Neuronal stem cell (in vitro differentiated cells): ENCODE measurements at regions not wholly inside any gene's neighbourhood (a gene's known extent, or its start where the extent isn't known, plus 50 kb on each side); places are given as distances from the start of the nearest gene placed in this dataset.

Source experiments
- DNase-seq: peaks from one replicate; pipeline ENCODE4 v3.0.0-alpha.2; 2013; ENCODE audit warnings: low spot score
- H2AFZ ChIP-seq: one replicate; pipeline ENCODE4 v1.6.1; 2013; ENCODE audit warnings: mild to moderate bottlenecking, low read length, inconsistent platforms
- H2AK5ac ChIP-seq: 2 replicates; pipeline ENCODE4 v1.6.1; 2013; ENCODE audit warnings: low read depth, mild to moderate bottlenecking, inconsistent platforms, low read length, moderate library complexity, mixed read lengths
- H2BK120ac ChIP-seq: 2 replicates; pipeline ENCODE4 v1.6.1; 2013; ENCODE audit warnings: low read depth, mild to moderate bottlenecking, inconsistent platforms, low read length, moderate library complexity, mixed read lengths
- H2BK12ac ChIP-seq: one replicate; pipeline ENCODE4 v1.6.1; 2013; ENCODE audit warnings: low read length, inconsistent platforms
- H2BK15ac ChIP-seq: 2 replicates; pipeline ENCODE4 v1.6.1; 2013; ENCODE audit warnings: mild to moderate bottlenecking, low read length, inconsistent platforms, mixed read lengths
- H2BK5ac ChIP-seq: one replicate; pipeline ENCODE4 v1.6.1; 2013; ENCODE audit warnings: inconsistent platforms, mild to moderate bottlenecking, low read length, moderate library complexity
- H3K14ac ChIP-seq: one replicate; pipeline ENCODE4 v1.6.1; 2013; ENCODE audit warnings: low read length, inconsistent platforms
- H3K18ac ChIP-seq: 2 replicates; pipeline ENCODE4 v1.6.1; 2013; ENCODE audit warnings: low read length, inconsistent platforms
- H3K23ac ChIP-seq: 2 replicates; pipeline ENCODE4 v1.6.1; 2013; ENCODE audit warnings: low read depth, mild to moderate bottlenecking, mixed read lengths, low read length, inconsistent platforms; ENCODE audit not compliant: poor library complexity
- H3K27ac ChIP-seq: replicated peaks from 3 replicates; pipeline ENCODE4 v1.5.1; 2013; ENCODE audit warnings: low read length, inconsistent platforms
- H3K27me3 ChIP-seq, 3 experiments: 2 replicates each; pipeline ENCODE4 v1.6.1; 2013; ENCODE audit warnings: low read length in 3 of 3, mild to moderate bottlenecking in 2 of 3, inconsistent platforms in 1 of 3, low read depth in 1 of 3, mixed read lengths in 1 of 3, moderate library complexity in 1 of 3; ENCODE audit not compliant: control insufficient read depth in 3 of 3, insufficient read depth in 3 of 3
- H3K36me3 ChIP-seq, 2 donors: replicated peaks in 1 of 2; 2 replicates each; pipeline ENCODE4 v1.6.1; 2013; ENCODE audit warnings: low read length in 2 of 2; ENCODE audit not compliant: control insufficient read depth in 2 of 2, insufficient read depth in 2 of 2
- H3K4ac ChIP-seq: 2 replicates; pipeline ENCODE4 v1.6.1; 2013; ENCODE audit warnings: inconsistent platforms, mild to moderate bottlenecking, low read length, moderate library complexity
- H3K4me1 ChIP-seq, 2 donors: 1 replicate in 1 of 2; 2 replicates in 1 of 2; pipeline ENCODE4 v1.6.1; 2013; ENCODE audit warnings: low read length in 2 of 2, low read depth in 1 of 2; ENCODE audit not compliant: control insufficient read depth in 2 of 2, insufficient read depth in 1 of 2
- H3K4me2 ChIP-seq: one replicate; pipeline ENCODE4 v1.6.1; 2013; ENCODE audit warnings: mild to moderate bottlenecking, low read length, inconsistent platforms; ENCODE audit not compliant: insufficient read depth, poor library complexity, severe bottlenecking
- H3K4me3 ChIP-seq, 2 donors: 2 replicates each; pipeline ENCODE4 v1.5.1; 2013; ENCODE audit warnings: low read length in 2 of 2, mild to moderate bottlenecking in 2 of 2, inconsistent platforms in 1 of 2, moderate library complexity in 1 of 2
- H3K79me1 ChIP-seq: one replicate; pipeline ENCODE4 v1.6.1; 2013; ENCODE audit warnings: low read depth, mild to moderate bottlenecking, inconsistent platforms, low read length, moderate library complexity
- H3K9ac ChIP-seq: one replicate; pipeline ENCODE4 v1.6.1; 2013; ENCODE audit warnings: mild to moderate bottlenecking, low read depth, low read length, inconsistent platforms; ENCODE audit not compliant: poor library complexity
- H3K9me3 ChIP-seq, 2 donors: replicated peaks in 1 of 2; 2 replicates each; pipeline versions ENCODE3 to v1.6.1; 2013; ENCODE audit warnings: low read length in 2 of 2, mild to moderate bottlenecking in 2 of 2, inconsistent platforms in 1 of 2, low read depth in 1 of 2, mixed read lengths in 1 of 2, moderate library complexity in 1 of 2; ENCODE audit not compliant: control insufficient read depth in 2 of 2, insufficient read depth in 1 of 2
- H4K8ac ChIP-seq: one replicate; pipeline ENCODE4 v1.6.1; 2013; ENCODE audit warnings: low read depth, mild to moderate bottlenecking, inconsistent platforms, low read length, moderate library complexity
- H4K91ac ChIP-seq: one replicate; pipeline ENCODE4 v1.6.1; 2013; ENCODE audit warnings: low read length, low read depth, mild to moderate bottlenecking, inconsistent platforms; ENCODE audit not compliant: poor library complexity
- WGBS, 2 donors: extraction: QIAGEN DNeasy Blood & Tissue Kit; methylation state at CpG; one replicate each; pipeline ENCODE4 v1.1.7; 2013; ENCODE audit warnings: missing lambda C conversion rate in 2 of 2, mixed read lengths in 1 of 2; ENCODE audit not compliant: insufficient read length in 2 of 2, insufficient replicate concordance in 1 of 2; ENCODE audit errors: extremely low coverage in 2 of 2; 5-methylcytosine and 5-hydroxymethylcytosine counted together

GRCh38 chr9:28563291-28563934 is 990.1 kb upstream of the C9orf72 start:
- no peaks in the 10 kb centered on the region for H3K4me1 ChIP-seq
- no peaks in the 10 kb centered on the region for H3K9me3 ChIP-seq
- no peak overlapping the region for H3K27ac ChIP-seq
- no peak overlapping the region for H2AK5ac ChIP-seq
- H4K8ac ChIP-seq: no peak overlapping the region
- H3K79me1 ChIP-seq: no peaks in the 10 kb centered on the region
- H2BK120ac ChIP-seq: no peak overlapping the region
- H3K36me3 ChIP-seq: no peaks in the 10 kb centered on the region
- H3K14ac ChIP-seq: no peak overlapping the region
- H4K91ac ChIP-seq: no peak overlapping the region
- H3K18ac ChIP-seq: no peak overlapping the region
- H2BK12ac ChIP-seq: no peak overlapping the region
- no peaks in the 10 kb centered on the region for H3K27me3 ChIP-seq
- WGBS, 2 donors: no CpG with 5 or more reads among the region's 7 CpGs
- no peak overlapping the region for H2AFZ ChIP-seq
- no peak overlapping the region for H3K4me3 ChIP-seq
- H3K4ac ChIP-seq: no peak overlapping the region
- H2BK15ac ChIP-seq: no peak overlapping the region
- no peak overlapping the region for H3K9ac ChIP-seq
- H2BK5ac ChIP-seq: no peak overlapping the region
- no peak overlapping the region for H3K23ac ChIP-seq
- DNase-seq: no peak
- no peak overlapping the region for H3K4me2 ChIP-seq

DNA sequence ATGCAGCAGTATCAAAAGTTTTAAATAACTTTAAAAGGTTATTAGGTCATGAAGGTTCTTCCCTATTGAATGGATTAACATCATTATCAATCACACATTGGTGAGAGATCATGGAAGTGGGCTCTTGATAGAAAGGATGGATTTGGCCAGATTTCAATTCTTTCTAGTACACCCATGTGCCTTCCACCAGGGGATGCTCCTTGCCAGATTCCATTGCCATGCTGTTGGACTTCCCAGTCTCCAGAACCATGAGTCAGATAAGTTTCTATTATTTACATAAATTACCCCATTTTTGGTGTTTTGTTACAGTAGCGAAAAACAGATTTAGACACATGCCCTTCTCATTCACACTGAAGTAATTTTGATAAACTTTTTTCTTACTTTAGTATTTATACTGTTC is 1010.6 kb upstream of the C9orf72 start:
- H3K18ac ChIP-seq: no peak overlapping the region
- no peaks in the 10 kb centered on the region for H3K4me1 ChIP-seq
- no peak overlapping the region for H4K91ac ChIP-seq
- no peak overlapping the region for H3K4ac ChIP-seq
- no peak overlapping the region for H2BK5ac ChIP-seq
- H4K8ac ChIP-seq: no peak overlapping the region
- no peak overlapping the region for H2BK15ac ChIP-seq
- H2AK5ac ChIP-seq: no peak overlapping the region
- H3K36me3 ChIP-seq: no peaks in the 10 kb centered on the region
- no peaks in the 10 kb centered on the region for H3K79me1 ChIP-seq
- DNase-seq: no peak
- WGBS, 2 donors: no CpG with 5 or more reads among the region's 1 CpG
- H3K9ac ChIP-seq: no peak overlapping the region
- no peaks in the 10 kb centered on the region for H3K27me3 ChIP-seq
- no peak overlapping the region for H2AFZ ChIP-seq
- H3K4me2 ChIP-seq: no peak overlapping the region
- no peak overlapping the region for H3K4me3 ChIP-seq
- H3K9me3 ChIP-seq: peaks cover 0 to 6% of the 10 kb centered on the region in 2 donors
- no peak overlapping the region for H2BK12ac ChIP-seq
- no peak overlapping the region for H2BK120ac ChIP-seq
- no peak overlapping the region for H3K23ac ChIP-seq
- H3K27ac ChIP-seq: no peak overlapping the region
- H3K14ac ChIP-seq: no peak overlapping the region

DNA sequence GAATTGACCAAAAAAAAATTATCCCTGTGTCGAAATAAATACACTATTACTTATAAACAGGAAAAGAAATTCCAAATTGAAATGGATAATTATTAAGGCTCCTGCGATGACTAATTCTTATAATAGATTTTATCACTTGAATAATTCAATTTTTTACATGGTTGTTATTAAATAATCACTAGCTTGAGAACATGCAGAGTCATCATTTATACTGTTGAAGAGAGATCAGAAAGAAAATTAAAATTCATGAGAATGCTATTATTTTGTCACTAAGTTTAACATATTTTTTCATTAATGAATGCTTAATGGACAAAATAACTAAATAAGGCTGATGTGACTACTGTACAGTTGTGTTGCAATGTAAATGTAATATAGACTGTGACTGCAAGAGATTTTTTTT is 1011.3 kb upstream of the C9orf72 start:
- Histone ChIP-seq H2AK5ac (no peak overlapping the region), H3K27ac (no peak overlapping the region), H3K36me3 (no peaks in the 10 kb centered on the region), H3K4me1 (no peaks in the 10 kb centered on the region), H3K79me1 (no peaks in the 10 kb centered on the region), H3K27me3 (no peaks in the 10 kb centered on the region), H3K14ac (no peak overlapping the region), H3K18ac (no peak overlapping the region), H3K4ac (no peak overlapping the region), H2BK15ac (no peak overlapping the region), H3K4me3 (no peak overlapping the region), H3K9ac (no peak overlapping the region), H3K9me3 (peaks cover 0 to 6% of the 10 kb centered on the region in 2 donors), H2BK120ac (no peak overlapping the region), H3K4me2 (no peak overlapping the region), H2BK5ac (no peak overlapping the region), H4K91ac (no peak overlapping the region), H2AFZ (no peak overlapping the region), H3K23ac (no peak overlapping the region), H2BK12ac (no peak overlapping the region), H4K8ac (no peak overlapping the region)
- WGBS, 2 donors: no CpG with 5 or more reads among the region's 2 CpGs
- no peak for DNase-seq

DNA sequence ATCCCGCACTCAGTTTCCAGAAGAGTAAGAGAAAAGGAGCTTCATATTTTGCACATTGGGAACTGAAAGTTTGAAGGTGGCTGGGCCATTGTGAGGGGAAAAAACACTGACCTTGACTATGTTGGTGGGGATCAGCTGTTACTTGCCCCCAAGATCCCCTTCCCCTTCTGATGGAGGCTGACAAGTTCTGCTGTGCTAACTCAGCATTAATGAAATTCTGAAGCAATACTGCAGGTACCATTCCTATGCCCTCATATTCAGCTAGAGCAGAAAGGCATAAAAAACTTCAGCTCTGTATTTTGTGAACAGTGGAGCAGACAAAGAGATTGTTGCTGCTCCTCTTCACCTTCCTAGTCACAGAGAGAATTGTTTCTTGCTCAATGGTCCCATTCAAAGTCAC is 1013.8 kb upstream of the C9orf72 start:
- no CpG with 5 or more reads among the region's 1 CpG for WGBS, 2 donors
- no peak for DNase-seq
- H3K9me3 ChIP-seq: peaks cover 0 to 6% of the 10 kb centered on the region in 2 donors
- H2BK12ac ChIP-seq: no peak overlapping the region
- no peak overlapping the region for H3K23ac ChIP-seq
- no peak overlapping the region for H3K14ac ChIP-seq
- no peak overlapping the region for H2AFZ ChIP-seq
- H3K27me3 ChIP-seq: no peaks in the 10 kb centered on the region
- H3K4me3 ChIP-seq: no peak overlapping the region
- H2BK120ac ChIP-seq: no peak overlapping the region
- no peak overlapping the region for H3K4ac ChIP-seq
- no peaks in the 10 kb centered on the region for H3K36me3 ChIP-seq
- no peak overlapping the region for H2BK15ac ChIP-seq
- H3K4me2 ChIP-seq: no peak overlapping the region
- no peaks in the 10 kb centered on the region for H3K4me1 ChIP-seq
- no peak overlapping the region for H4K91ac ChIP-seq
- no peak overlapping the region for H2BK5ac ChIP-seq
- no peak overlapping the region for H3K27ac ChIP-seq
- H4K8ac ChIP-seq: no peak overlapping the region
- H3K18ac ChIP-seq: no peak overlapping the region
- H3K9ac ChIP-seq: no peak overlapping the region
- no peak overlapping the region for H2AK5ac ChIP-seq
- H3K79me1 ChIP-seq: no peaks in the 10 kb centered on the region
